ENCODE measurements at regions not wholly inside any gene's neighbourhood (a gene's known extent, or its start where the extent isn't known, plus 50 kb on each side); places are given as distances from the start of the nearest gene placed in this dataset.

DNA sequence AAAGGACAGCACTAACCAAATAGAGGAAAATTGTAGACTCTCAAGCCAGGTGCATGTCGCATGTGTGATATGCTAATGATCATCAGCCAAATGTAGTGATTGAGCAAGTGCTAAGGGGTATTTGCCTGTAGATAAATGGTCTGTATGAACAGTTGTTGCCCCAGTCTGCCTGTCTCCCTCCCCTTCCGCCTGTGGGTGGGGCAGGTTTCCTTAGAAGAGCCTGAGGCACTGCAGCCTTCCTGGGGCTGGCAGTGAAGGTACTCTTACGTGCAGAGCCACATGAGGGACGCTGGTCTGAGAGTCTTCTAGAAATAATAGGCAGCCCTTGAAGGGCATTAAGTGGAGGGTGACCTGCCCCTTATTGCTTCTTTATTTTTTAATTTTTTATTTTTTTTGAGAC lies 152.1 kb downstream of the SNX10 start:
- Mint-ChIP-seq H3K4me1 (no peaks in the 10 kb centered on the region), H3K36me3 (no peaks in the 10 kb centered on the region), H3K4me3 (no peak overlapping the region), H3K27me3 (peaks cover 5 to 17% (median 6%) of the 10 kb centered on the region in 3 donors), H3K9me3 (peaks cover 0 to 3% (median 0%) of the 10 kb centered on the region in 7 donors), H3K27ac (no peak overlapping the region)
- DNase-seq (no peak), ATAC-seq (ENCODE audit: low read depth in 2 of 2) (no peak)

- Mint-ChIP-seq H3K36me3 (no peaks in the 10 kb centered on the region), H3K4me1 (no peaks in the 10 kb centered on the region), H3K9me3 (peaks cover 0 to 3% (median 0%) of the 10 kb centered on the region in 7 donors), H3K27me3 (peaks cover 5 to 21% (median 9%) of the 10 kb centered on the region in 3 donors), H3K4me3 (no peak overlapping the region), H3K27ac (no peak overlapping the region)
- ATAC-seq (ENCODE audit: low read depth in 2 of 2) (no peak), DNase-seq (no peak)
Observed at GRCh38 chr7:26444555-26444954, 152.9 kb downstream of the SNX10 start.

DNA sequence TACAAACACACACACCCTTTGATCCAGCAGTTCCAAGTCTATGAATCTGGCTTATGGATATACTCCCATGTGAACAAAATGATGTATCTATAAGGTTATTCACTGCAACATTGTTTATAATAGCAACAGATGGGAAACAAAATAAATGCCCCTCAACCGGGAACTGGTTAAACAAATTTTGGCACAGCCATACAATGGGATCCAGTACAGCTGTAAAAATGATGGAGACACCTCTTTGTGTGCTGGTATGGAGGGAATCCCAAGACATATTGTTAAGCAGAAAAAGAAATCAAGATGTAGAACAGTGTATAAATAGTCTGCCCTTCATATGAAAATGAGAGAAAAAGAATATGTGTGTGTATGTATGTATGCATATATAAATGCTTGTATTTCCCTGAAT lies 155.5 kb downstream of the SNX10 start:
- Mint-ChIP-seq H3K36me3 (no peaks in the 10 kb centered on the region), H3K27ac (no peak overlapping the region), H3K9me3 (peaks cover 0 to 3% (median 0%) of the 10 kb centered on the region in 7 donors), H3K4me1 (peaks cover 0 to 2% (median 0%) of the 10 kb centered on the region in 3 donors), H3K4me3 (no peak overlapping the region), H3K27me3 (peaks cover 8 to 28% (median 9%) of the 10 kb centered on the region in 3 donors)
- DNase-seq = no peak
- no peak for ATAC-seq (ENCODE audit: low read depth in 2 of 2)

- H3K9me3 Mint-ChIP-seq = peaks cover 0 to 3% (median 0%) of the 10 kb centered on the region in 7 donors
- H3K4me1 Mint-ChIP-seq = peaks cover 0 to 4% (median 0%) of the 10 kb centered on the region in 3 donors
- ATAC-seq (ENCODE audit: low read depth in 2 of 2) (no peak), DNase-seq (no peak)
- H3K4me3 Mint-ChIP-seq = no peak overlapping the region
- no peaks in the 10 kb centered on the region for H3K36me3 Mint-ChIP-seq
- no peak overlapping the region for H3K27ac Mint-ChIP-seq
- peaks cover 8 to 30% (median 9%) of the 10 kb centered on the region in 3 donors for H3K27me3 Mint-ChIP-seq
Observed at GRCh38 chr7:26449175-26450165, 157.8 kb downstream of the SNX10 start.

DNA sequence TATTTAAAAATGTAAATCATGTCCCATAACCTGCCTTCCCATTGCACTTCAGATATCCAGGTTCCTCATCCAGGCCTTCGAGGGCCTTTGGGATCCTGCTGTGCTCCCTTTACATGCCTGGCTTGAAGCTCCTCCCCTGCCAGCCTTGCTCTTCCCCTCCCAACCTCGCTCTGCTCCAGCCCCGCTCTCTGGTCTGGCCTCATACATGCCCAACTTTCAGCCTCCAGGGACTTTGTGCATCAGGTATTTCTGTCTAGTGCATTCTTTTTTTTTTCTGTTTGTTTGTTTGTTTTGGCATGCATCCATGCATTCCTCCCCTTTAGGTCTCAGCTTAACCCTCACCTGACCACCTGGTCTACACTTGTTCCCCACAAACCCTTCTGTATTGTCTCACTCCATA lies 160.3 kb downstream of the SNX10 start:
- peaks cover 0 to 4% (median 0%) of the 10 kb centered on the region in 3 donors for H3K4me1 Mint-ChIP-seq

GRCh38 chr7:26454180-26454579 lies 162.5 kb downstream of the SNX10 start:
- Mint-ChIP-seq H3K9me3 (no peaks in the 10 kb centered on the region), H3K36me3 (no peaks in the 10 kb centered on the region), H3K4me3 (no peak overlapping the region), H3K27me3 (peaks cover 0 to 21% (median 4%) of the 10 kb centered on the region in 3 donors), H3K27ac (no peak overlapping the region), H3K4me1 (peaks cover 0 to 4% (median 0%) of the 10 kb centered on the region in 3 donors)
- DNase-seq (no peak), ATAC-seq (ENCODE audit: low read depth in 2 of 2) (no peak)

More for the DNA sequence above, 160.3 kb downstream of the SNX10 start:
- no peak overlapping the region for H3K27ac Mint-ChIP-seq
- H3K27me3 Mint-ChIP-seq = peaks cover 4 to 19% (median 9%) of the 10 kb centered on the region in 3 donors
- H3K9me3 Mint-ChIP-seq = no peaks in the 10 kb centered on the region
- H3K36me3 Mint-ChIP-seq = no peaks in the 10 kb centered on the region
- no peak overlapping the region for H3K4me3 Mint-ChIP-seq
- no peak for DNase-seq
- no peak for ATAC-seq (ENCODE audit: low read depth in 2 of 2)

DNA sequence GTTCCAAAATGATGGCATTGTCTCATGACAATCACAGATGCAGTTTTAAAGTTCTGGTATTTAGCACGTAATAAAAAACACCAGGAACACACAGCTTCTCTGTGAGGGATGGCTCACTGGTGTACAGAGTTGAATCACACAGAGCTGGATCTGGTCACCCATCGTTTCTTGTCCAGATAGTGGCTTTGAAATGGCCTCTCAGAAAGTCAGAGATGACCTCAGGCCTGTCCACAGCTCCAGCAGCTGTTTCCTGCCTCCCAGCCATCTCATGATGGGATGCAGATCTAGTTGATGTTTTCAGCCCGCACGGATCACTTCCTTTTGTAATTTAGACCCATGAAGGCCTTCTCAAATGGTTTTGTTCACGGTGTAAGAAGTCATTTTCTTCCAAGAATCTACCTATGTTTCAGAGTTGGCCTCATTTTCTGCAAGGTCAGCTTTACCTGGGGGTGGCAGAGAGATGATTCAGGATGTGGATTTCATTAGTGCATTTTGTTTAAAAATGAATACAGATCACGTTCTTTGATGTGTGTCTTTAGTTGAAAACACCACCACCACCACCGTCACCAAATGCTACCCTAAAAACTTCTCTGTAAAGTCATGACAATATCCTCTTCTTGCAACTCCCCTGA lies 166.2 kb downstream of the SNX10 start:
- no peaks in the 10 kb centered on the region for H3K36me3 Mint-ChIP-seq
- H3K27me3 Mint-ChIP-seq = peaks cover 0 to 17% (median 0%) of the 10 kb centered on the region in 3 donors
- no peaks in the 10 kb centered on the region for H3K9me3 Mint-ChIP-seq
- no peak overlapping the region for H3K27ac Mint-ChIP-seq
- ATAC-seq (ENCODE audit: low read depth in 2 of 2) (no peak), DNase-seq (no peak)
- H3K4me1 Mint-ChIP-seq = no peaks in the 10 kb centered on the region
- no peak overlapping the region for H3K4me3 Mint-ChIP-seq

DNA sequence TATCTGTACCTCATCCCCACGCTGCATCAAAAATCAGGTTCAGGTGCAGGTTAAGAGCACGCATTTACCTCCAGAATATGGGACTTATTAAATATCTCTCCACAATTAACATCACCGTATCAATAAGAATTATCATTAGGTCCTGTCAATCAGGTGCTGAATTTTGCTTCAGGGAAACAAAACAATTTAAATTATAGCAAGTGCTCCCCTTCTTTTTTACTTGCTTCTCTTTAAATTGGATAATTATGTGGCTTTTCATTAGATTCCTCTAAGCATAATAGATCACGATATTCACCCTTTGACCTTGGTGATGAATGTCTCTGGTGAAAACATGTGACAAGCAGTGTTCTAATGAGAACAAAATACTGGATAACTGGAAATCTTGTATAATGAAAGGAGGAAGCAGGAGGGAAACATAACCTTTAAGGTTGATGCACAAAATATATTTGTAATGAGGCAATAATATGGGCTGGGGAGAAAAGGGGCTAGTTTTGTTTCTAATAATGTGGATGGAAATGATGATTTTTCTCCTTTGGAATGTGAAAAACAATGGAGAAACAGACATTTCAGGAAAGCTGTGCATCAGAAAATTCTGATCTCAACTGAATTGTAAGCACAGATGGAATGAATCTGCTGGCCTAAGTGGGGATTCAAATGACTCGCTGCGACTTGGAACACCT lies 166.9 kb downstream of the SNX10 start:
- Mint-ChIP-seq H3K27ac (peak overlapping the region in 1 of 6 donors; percentile 38), H3K27me3 (peaks cover 0 to 17% (median 0%) of the 10 kb centered on the region in 3 donors), H3K9me3 (no peaks in the 10 kb centered on the region), H3K36me3 (no peaks in the 10 kb centered on the region), H3K4me1 (no peaks in the 10 kb centered on the region), H3K4me3 (no peak overlapping the region)
- no peak for ATAC-seq (ENCODE audit: low read depth in 2 of 2)
- DNase-seq = no peak

- H3K27ac Mint-ChIP-seq = no peak overlapping the region
- no peaks in the 10 kb centered on the region for H3K4me1 Mint-ChIP-seq
- H3K4me3 Mint-ChIP-seq = no peak overlapping the region
Observed at GRCh38 chr7:26459540-26460193, 168.0 kb downstream of the SNX10 start.

DNA sequence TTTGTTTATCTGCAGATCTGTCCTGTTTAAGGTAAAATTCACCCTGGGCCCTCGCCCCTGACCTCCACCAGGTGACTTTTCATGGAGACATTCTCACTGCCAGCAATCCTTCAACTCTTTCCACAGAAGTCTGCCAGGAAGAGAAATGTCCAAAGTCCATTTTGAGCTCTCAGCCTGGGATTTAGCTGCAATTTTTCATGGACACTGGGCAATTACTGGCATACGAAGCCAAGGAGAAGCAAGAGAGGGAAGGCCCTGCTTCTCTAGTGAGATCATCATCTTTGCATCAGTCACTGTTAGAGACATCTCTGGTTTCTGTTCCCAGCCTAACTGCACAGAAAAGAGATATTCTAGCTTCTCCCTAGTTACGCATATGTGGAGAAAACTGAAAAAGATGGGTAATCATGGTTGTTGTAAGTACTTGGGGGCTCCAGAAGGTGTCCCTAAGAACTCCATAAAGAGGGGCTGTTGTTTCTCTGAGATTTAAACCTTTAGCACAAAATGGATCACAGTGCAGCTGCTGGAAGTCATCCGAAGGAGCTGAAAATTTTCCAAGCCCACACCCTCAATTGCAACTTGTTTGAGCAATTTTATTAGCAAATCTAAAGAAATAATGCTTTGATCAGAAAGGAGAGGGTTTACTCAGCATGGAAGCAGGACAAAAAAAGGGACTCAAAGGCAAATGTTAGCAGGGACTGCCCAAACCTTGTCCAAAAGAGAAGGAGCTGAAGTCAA lies 168.9 kb downstream of the SNX10 start:
- ATAC-seq (ENCODE audit: low read depth in 2 of 2) = no peak
- H3K9me3 Mint-ChIP-seq = no peaks in the 10 kb centered on the region
- no peaks in the 10 kb centered on the region for H3K36me3 Mint-ChIP-seq
- H3K27me3 Mint-ChIP-seq = peaks cover 0 to 17% (median 0%) of the 10 kb centered on the region in 3 donors
- no peak for DNase-seq
- no peak overlapping the region for H3K4me3 Mint-ChIP-seq
- H3K27ac Mint-ChIP-seq = no peak overlapping the region
- no peaks in the 10 kb centered on the region for H3K4me1 Mint-ChIP-seq

More at GRCh38 chr7:26459540-26460193, 168.0 kb downstream of the SNX10 start:
- Mint-ChIP-seq H3K9me3 (no peaks in the 10 kb centered on the region), H3K36me3 (no peaks in the 10 kb centered on the region), H3K27me3 (peaks cover 0 to 17% (median 0%) of the 10 kb centered on the region in 3 donors)
- ATAC-seq (ENCODE audit: low read depth in 2 of 2) (no peak), DNase-seq (no peak)

DNA sequence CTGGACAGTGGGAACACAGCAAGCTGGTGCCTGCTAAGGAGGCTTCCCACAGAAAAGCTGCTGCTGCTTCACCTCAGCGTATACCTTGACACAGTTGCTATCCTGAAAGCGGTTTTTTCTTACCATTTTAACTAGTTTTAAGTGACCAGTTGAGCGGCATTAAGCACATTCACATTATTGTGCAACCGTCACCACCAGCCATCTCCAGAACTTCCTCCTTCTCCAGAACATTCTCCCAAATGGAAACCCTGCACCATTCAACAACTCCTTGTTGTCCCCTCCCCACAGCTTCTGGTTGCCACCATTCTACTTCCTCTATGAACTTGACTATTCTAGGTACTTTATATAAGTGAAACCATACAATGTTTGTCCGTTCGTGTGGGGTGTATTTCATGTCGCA lies 169.9 kb downstream of the SNX10 start:
- H3K4me3 Mint-ChIP-seq = peak overlapping the region in 1 of 8 donors; percentile 44
- no peaks in the 10 kb centered on the region for H3K4me1 Mint-ChIP-seq
- DNase-seq = no peak

GRCh38 chr7:26466007-26466406 lies 174.3 kb downstream of the SNX10 start:
- Mint-ChIP-seq H3K27me3 (peaks cover 0 to 9% (median 0%) of the 10 kb centered on the region in 3 donors), H3K36me3 (no peaks in the 10 kb centered on the region), H3K27ac (no peak overlapping the region), H3K4me1 (no peaks in the 10 kb centered on the region), H3K9me3 (no peaks in the 10 kb centered on the region), H3K4me3 (no peak overlapping the region)
- ATAC-seq (ENCODE audit: low read depth in 2 of 2) (no peak), DNase-seq (no peak)

More for the DNA sequence above, 169.9 kb downstream of the SNX10 start:
- peaks cover 0 to 17% (median 0%) of the 10 kb centered on the region in 3 donors for H3K27me3 Mint-ChIP-seq
- no peaks in the 10 kb centered on the region for H3K36me3 Mint-ChIP-seq
- ATAC-seq (ENCODE audit: low read depth in 2 of 2) = no peak
- no peaks in the 10 kb centered on the region for H3K9me3 Mint-ChIP-seq
- no peak overlapping the region for H3K27ac Mint-ChIP-seq

All from naive B cell (primary cell).